Nucleus accumbens (tissue), 56 donors: ENCODE measurements at regions not wholly inside any gene's neighbourhood (a gene's known extent, or its start where the extent isn't known, plus 50 kb on each side); places are given as distances from the start of the nearest gene placed in this dataset.
"Not testable (repeated sequence)": the region's sequence is repeated elsewhere in the genome, so short reads cannot be mapped to it uniquely, and the experiment has no call there.

Experiments
- DNase-seq, 56 donors: peaks; one replicate each; lab custom pipeline; 2025; lab: John Stamatoyannopoulos, UW

DNA sequence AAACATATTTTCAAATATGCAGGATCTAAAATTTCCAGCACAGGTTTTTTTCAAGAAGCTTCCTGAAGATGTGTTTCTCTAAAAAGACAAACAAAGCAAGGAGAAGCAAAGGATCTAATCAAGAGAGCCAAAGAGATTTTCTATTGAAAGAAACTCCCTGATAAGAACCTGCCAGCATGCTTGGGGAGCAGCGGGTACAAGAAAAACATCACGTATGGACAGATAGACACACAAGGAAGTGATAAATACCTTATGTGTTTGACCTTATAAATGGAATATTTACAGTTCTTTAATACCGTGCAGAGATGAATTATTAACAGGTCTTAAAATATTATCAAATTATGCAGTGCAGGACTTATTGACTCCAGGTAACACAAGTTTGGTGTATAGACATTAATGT, 562.1 kb downstream of the DACH1 start:
- DNase-seq, result no peak

DNA sequence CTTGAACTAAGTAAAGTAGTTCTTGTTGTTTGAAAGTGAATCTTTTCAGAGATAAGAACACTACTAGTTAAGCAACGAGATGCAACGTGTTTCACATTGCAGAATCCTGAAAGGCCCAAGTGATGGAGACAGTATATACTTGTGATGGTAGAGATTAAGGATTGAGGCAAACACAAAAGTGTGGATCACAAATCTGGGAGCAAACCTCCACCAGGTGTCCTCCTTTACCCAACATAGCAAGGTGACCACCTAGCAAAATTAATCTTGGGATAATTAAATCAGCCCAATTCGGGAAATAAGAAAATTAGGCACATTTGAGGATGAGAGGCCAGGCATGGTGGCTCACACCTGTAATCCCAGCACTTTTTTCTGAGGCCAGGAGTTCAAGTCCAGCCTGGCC, 563.9 kb downstream of the DACH1 start:
- DNase-seq, result no peak

DNA sequence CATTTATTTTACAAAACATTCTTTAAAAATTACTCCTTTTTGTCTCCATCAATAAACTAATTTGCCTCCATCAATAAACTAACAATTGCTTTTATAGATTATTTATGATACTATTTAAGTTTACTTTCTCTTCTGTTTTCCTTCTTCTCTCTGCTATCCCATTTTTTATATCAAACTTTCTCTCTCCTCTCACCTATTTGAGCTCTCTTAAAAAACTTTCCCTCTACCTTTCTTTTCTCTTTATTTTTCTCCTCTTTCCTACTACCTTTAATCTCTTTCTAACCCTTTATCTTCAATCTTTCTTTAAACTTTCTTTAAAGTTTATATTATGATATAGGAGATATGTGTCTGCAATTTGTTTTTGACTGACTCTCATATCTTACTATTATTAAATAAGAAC, 566.4 kb downstream of the DACH1 start:
- no peak for DNase-seq

DNA sequence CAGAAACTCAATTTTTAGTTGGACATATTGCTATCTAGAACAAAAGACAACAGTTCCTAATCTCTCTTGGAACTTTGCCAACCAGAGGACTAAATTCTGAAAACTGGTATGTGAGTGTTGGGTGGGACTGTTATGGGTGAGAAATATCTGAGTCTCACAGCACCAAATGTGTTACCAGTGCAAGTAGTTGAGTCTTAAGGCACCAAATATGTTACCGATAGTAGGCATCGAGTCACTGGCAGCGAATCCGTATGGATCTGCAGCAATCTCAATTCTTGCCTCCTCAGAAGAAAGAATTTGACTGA, 575.2 kb downstream of the DACH1 start:
- no peak for DNase-seq

DNA sequence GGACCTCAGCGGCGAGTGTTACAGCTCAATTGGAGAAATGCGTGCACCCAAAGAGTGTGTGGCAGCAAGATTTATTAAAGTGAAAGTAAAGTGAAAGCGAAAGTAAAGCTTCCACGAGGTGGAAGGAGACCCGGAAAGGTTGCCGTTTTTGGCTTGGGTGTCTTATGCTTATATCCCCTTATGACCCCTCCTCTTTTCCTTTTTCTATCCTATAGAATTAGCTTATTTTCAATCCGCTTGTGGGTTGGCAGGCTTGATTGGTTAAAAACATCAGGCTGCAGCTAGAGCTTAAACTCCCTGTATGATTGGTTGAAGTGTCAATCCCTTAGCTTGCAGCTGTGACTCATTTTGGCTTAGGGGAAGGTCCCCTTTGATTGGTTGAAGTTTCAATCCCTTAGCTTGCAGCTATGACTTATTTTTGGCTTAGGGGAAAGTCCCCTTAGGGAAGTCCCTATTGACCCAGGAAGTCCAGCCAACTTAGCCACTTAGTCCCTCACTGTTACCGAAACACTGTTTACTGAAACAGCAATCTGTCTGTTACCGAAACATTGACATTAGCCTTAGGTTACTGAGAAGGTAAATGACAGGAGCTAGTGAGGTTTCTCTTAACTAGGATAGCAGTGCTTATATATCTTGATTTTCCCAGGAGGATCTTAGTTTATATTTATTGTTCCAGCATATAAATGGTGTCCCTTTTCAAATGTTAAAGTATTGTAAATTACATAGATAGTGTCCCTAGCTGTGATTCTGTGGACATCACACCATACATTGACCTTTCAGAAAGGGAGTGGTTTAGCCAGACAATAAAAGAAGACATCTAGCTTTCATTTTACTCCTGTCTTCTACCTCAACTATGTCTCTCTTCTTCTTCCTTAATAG, 575.8 kb downstream of the DACH1 start:
- DNase-seq, result no peak

DNA sequence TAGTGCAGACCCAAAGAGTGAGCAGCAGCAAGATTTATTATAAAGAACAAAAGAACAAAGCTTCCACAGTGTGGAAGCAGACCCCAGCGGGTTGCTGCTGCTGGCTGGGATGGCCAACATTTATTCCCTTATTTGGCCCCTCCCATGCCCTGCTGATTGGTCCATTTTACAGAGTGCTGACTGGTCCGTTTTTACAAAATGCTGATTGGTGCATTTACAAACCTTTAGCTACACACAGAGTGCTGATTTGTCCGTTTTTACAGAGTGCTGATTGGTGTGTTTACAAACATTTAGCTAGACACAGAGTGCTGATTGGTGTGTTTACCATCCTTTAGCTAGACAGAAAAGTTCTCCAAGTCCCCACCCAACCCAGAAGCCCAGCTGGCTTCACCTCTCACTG, 577.0 kb downstream of the DACH1 start:
- DNase-seq, result not testable (repeated sequence)

DNA sequence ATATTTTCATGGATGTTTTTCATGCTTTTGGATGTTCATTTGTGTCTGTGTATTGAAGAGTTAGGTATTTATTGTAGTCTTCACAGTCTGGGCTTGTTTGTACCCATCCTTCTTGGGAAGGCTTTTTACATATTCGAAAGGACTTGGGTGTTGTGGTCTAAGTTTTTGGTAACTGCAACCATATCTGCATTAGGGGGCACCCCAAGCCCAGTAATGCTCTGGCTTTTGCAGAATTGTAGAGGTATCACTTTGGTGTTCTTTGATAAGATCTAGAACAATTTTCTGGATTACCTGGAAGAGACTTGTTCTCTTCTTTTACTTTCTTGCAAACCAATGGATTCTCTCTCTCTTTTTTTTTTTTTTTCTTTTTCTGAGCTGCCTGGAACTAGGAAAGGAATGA, 581.3 kb downstream of the DACH1 start:
- DNase-seq, result no peak

DNA sequence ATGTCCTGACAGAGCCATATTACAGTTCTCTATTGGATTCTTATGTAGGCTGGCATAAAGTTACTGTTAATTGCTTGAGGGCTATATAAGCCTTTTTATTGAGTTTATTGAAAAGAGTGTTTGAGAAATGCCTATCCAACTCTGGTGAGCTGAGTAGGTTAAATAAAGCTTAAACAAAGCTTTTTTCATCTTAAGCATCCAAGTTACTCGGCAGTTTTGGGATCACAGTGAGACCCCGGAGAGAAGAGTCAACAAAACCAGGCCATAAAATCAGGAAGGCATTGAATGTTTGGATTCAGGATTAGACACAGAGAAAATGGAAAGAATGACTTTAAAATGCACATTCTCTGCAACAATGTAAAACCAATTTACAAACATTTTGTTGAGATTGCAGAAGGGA, 588.5 kb downstream of the DACH1 start:
- no peak for DNase-seq

DNA sequence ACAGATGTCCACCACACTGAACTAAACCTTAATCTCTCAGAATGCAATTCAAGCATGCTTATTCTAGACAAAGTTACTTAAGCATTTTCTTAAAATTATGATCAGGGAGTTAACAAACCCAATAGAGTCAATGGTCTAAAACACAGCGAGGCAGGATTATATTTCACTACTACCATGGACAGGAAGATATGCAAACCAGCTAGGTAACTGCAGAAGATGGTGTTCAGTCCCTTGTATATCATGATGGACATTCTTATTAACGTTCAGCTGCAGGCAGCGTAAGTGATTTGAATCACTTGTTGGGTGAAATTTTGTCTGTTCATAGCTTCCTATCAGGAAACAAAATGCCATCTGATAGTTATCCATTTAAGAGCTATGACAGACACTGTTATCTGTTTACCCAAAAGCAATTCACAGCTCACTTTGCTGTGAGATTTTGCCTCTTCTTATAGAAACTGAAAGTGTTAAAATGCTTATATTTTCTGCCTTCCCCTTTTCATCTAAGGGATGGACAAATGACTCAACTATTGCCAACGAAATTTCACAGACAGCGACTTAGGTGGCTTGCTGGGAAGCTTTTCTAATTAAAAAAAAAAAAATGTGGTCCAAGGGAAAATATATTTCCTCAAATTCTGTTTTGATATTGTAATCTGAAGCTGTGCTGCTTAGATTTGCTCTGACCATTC, 591.9 kb downstream of the DACH1 start:
- no peak for DNase-seq

DNA sequence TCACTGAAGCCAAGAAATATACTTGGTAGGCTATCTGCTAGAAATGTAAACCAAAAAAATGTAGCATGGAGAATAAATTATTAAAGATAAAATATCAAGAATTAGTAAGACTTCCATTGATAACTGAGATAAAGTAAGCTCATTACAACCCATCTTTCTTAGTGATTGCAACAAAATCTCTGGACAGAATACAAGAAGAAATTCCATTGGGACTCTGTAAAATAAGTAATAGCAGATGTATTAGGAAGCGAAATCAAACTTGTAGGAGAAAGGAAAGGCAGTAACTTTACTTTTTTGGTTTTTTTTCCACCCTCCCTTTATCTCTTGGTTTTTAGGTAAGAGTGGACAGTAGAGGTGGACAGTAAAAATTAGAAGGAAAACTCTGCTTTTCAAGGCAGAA, 605.7 kb downstream of the DACH1 start:
- no peak for DNase-seq

DNA sequence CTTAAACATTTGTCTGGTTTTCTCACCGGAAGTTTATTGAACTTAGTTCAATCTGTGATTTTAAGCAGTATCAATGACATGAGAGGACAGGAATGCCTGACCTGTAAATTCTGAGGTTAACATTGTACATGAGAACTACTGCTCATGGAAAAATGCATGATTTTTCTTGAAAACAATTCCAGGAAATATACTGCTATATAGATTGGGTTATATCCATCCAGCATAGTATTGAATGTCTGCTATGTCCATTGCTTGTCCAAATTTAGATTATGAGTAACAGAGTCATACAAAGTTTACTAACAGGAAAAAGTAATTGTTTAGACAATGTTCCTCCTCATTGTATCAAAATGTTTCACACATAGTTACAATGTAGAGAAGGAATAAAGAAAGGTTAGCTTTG, 606.8 kb downstream of the DACH1 start:
- DNase-seq, result no peak

DNA sequence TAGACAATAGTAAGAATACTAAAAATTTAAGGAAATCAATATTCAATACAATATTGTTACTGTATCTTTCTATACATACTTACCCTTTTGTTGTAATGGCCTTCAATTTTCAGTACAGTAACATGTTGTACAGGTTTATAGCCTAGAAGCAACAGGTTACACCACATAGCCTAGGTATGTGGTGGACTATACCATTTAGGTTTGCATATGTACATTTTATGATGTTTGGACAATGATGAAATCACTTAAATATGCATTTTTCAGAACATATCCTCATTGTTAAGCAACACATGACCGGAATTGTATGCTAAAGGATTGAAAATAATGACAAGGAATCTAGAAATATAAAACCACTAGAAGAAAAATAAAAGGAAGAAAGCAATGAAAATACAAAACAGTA, 611.4 kb downstream of the DACH1 start:
- DNase-seq, result no peak

DNA sequence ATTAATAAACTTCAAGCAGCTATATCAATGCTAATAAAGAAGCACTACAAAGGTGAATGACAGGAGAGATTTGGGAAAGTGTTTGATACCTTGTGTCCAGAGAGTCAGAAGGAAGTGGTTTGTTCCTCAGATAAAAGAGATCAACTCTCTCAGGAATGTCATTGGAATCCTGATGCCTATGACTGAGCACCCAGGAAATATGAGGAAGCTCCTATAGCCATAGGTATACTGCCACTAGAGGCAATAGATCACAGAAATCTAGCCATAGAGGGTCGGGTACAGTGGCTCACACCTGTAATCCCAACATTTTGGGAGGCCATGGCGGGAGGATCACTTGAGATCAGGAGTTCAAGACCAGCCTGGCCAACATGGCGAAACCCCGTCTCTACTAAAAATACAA, 612.6 kb downstream of the DACH1 start:
- DNase-seq, result no peak

DNA sequence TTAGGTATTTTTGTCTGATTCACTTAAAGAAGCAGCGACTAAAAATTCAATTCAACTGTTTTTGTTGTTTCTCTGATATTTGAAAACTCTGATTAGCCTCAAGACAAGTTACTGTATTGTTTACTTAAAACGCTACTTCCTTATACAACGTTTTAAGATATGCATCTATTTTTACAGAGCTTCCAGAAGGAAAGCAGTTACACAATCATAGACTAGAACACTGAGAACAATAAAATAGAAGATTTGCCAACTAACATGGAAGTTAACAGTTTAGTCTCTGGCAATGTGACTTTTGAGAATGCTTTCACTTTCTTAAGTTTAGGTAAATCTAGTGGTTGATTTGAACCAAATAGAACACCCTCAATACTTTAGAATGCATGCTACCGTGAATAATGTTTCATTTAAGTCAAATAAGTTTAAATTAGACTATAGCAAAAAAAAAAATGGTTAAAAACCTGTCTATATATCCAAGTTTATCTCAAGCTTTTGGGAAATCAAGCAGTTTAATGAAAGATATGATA, 614.8 kb downstream of the DACH1 start:
- no peak for DNase-seq

DNA sequence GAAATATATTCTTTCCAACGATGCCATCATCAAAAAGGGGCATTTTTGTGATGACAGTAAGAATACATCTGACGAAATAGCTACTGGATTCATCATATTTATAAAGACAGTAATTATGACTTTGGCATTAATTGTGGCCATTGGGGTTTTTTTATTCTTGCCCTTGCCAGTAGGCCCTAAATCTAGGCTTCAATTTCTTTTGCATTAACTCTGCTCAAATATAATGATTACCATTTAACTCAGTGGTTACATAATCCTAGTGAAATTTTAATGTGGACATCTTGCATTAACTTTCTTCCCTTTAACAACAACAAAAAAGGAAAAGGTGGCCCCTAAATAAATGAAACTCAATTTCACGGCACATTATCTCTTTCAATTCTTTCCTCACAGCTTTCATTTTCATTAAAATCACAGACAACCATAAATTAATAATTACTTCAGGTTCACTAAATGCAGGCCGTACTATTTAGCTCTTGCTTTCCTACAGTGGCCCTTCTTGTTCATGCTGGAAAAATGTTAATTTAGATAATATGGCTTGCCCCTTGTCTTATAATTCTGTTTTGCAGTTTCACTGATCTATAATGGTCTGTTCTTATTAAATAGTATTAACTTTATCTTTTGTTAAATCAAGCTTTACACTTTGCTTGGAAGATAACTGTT, 615.6 kb downstream of the DACH1 start:
- no peak for DNase-seq

DNA sequence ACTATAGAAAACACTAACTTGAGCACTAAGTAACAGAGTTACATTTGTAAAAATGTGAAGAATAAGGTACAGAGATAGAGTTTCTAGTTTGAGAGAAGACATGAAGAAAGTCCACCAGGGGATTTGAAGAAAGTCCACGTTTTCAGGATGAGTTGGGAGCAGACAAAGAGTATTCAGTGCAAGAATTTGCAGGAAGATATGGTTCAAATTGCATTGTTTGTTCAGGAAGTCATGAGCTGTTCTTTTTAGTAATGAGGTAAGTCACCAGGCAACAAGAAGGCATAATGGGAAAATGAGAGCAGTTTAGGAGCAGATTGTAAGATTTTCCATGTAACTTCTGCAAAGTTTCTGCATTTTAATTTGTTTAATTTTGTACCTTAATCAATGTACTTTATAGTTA, 618.0 kb downstream of the DACH1 start:
- DNase-seq, result no peak

DNA sequence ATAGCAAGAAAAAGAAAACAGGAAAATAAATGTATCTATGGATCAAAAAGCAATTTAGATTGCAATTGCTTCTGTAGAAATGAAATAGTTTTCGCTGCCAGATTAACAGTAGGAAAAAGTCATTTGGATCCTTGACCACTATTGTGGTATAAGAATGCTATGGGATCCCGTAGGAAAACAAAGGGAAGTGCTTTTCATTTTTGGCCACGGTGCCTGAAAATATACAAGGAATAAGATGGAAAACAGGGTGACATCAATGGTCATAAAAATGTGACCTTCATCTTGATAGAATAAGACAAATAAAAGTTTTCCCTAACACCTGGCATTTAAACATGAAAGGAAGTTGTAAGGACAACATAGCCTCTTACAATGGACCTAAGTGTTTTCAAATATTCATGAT, 622.8 kb downstream of the DACH1 start:
- DNase-seq, result no peak

DNA sequence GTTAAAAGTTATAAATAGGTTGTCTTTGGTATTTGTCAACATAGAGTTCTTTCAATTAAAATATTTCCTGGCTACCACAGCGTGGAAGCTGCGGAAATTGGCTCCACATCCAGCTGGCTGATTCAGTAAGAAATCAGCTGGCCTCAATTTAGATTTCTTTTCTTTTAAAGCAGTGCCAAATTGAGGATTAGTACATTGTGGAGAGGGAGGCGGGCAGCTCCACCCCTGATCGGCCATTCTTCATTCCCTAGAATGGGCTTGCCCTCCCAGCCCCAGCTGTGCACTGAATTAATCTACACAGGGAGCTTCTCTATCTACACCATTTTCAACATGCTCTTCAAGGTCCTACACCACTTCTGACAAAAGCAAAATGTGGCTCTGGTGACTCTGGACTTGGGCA, 624.8 kb downstream of the DACH1 start:
- peak in 4 of 56 donors; percentile 1 to 6 (median 3) for DNase-seq

DNA sequence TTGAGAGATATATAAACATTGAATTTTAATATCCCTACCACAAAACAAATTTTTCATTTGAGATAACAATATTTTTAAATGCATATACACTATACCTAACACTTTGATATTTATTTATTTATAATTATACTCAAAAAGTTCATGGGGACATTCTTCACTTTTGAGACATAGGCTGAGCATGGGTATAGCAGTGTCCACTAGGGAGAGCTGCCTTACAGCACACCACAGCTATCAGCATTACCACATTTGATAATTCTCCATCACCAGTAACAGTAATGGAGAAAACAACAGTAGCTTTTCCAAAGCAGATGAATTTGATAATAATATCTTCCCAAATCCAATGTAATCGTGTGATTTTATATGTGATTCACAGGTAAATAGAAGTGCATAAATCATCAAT, 626.1 kb downstream of the DACH1 start:
- no peak for DNase-seq

DNA sequence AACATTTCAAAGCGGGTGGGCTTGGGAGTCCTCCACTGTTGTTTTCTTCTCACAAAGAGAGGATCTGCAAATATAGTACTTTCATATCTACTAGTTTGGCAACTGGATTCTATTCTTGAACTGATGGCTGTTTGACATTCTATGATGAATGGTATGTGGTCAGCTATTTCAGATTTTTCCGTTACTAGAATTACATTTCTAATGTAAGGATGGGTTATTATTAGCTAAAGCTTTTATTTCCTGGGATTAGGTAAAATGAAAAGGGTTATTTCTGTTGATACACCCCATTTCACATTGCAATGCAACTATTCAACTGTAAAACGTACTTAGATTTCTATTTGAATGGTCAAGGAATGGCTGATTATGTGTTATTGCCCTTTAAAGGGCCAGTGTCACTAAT, 629.7 kb downstream of the DACH1 start:
- DNase-seq, result no peak

DNA sequence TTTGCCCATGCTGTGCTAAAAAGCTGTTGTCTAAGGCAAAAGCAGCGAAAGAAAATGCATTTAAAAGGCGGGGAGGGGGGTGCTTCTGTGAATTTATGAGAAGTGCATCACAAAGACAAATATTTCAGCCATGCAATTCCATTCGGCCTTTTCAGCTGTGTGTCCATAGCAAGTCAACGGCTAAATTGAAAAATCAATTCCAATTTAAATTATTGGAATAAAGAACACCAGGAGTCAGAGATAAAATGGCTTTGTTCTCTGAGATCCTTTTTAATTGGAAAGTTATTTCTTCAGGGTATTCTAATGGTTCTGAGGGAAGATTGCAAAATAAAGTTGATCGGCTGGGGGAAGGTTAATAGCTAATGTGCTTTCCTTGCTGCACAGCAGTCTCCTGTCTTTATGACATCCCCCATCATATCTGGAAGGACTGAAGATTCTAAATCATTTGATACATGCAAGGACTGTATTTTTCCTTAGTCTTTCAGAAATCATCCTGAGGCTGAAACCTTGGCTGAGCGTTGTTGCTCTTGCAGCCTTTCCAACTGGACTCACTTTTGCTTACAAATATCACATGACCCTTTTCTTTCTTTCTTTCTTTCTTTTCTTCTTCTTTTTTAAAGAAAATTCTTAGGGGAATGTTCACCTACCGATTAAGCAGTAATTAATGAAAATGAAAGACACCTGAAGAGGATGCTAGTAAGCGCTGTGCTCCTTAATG, 647.1 kb downstream of the DACH1 start:
- DNase-seq, result no peak
